Cardiac muscle cell (in vitro differentiated cells and primary cell): ENCODE measurements at regions not wholly inside any gene's neighbourhood (a gene's known extent, or its start where the extent isn't known, plus 50 kb on each side); places are given as distances from the start of the nearest gene placed in this dataset.
A peak's percentile ranks its signal among the peaks of the same experiment; 100 is the strongest.
"Not testable (repeated sequence)": the region's sequence is repeated elsewhere in the genome, so short reads cannot be mapped to it uniquely, and the experiment has no call there.

Experiments
- DNase-seq, 2 donors: peaks; one replicate each; pipeline versions ENCODE4 v3.0.0 to v3.0.0-alpha.2; 2010 to 2017; ENCODE audit warnings: low read depth in 1 of 2, low spot score in 1 of 2
- H3K27ac ChIP-seq: fragments of 200-600 bp; sonication (generic); 2 replicates; pipeline ENCODE4 v1.5.1; 2016
- H3K27me3 ChIP-seq: fragments of 200-600 bp; sonication (generic); 2 replicates; pipeline ENCODE4 v1.6.0; 2016; ENCODE audit warnings: control low read depth
- H3K36me3 ChIP-seq: fragments of 200-600 bp; sonication (generic); 2 replicates; pipeline ENCODE4 v1.5.1; 2016; ENCODE audit warnings: control low read depth
- H3K4me1 ChIP-seq: fragments of 200-600 bp; sonication (generic); 2 replicates; pipeline ENCODE4 v1.8.1; 2017; ENCODE audit warnings: low read depth, mild to moderate bottlenecking, mixed run types
- H3K4me3 ChIP-seq: fragments of 200-600 bp; sonication (generic); 2 replicates; pipeline ENCODE4 v1.5.1; 2016; ENCODE audit warnings: mild to moderate bottlenecking
- H3K9me3 ChIP-seq: fragments of 200-600 bp; sonication (generic); 2 replicates; pipeline ENCODE4 v1.5.1; 2017; ENCODE audit warnings: low read depth, mild to moderate bottlenecking, control low read depth
- CTCF ChIP-seq: IDR thresholded peaks from 2 replicates; pipeline ENCODE4 v1.5.1; 2012; ENCODE audit warnings: low read depth, mild to moderate bottlenecking, low read length

- Histone ChIP-seq H3K9me3 (no peaks in the 10 kb centered on the region), H3K4me3 (no peak overlapping the region), H3K36me3 (no peaks in the 10 kb centered on the region), H3K27me3 (no peaks in the 10 kb centered on the region), H3K4me1 (peaks cover 3% of the 10 kb centered on the region), H3K27ac (no peak overlapping the region)
- peak in 1 of 2 donors; percentile 51 for DNase-seq
- no peak for TF ChIP-seq CTCF
These were observed 73.8 kb downstream of the RRM2 start for GRCh38 chr2:10196110-10196892.

- no peaks in the 10 kb centered on the region for H3K9me3 ChIP-seq
- TF ChIP-seq CTCF = no peak
- H3K4me1 ChIP-seq = peaks cover 4% of the 10 kb centered on the region
- no peaks in the 10 kb centered on the region for H3K27me3 ChIP-seq
- H3K4me3 ChIP-seq = no peak overlapping the region
- no peak overlapping the region for H3K27ac ChIP-seq
- no peak for DNase-seq
- no peaks in the 10 kb centered on the region for H3K36me3 ChIP-seq
These were observed 74.6 kb downstream of the RRM2 start for GRCh38 chr2:10196948-10197696.

GRCh38 chr2:10197697-10198076 lies 75.1 kb downstream of the RRM2 start:
- Histone ChIP-seq H3K4me3 (no peak overlapping the region), H3K4me1 (peaks cover 4% of the 10 kb centered on the region), H3K9me3 (no peaks in the 10 kb centered on the region), H3K27me3 (no peaks in the 10 kb centered on the region), H3K36me3 (no peaks in the 10 kb centered on the region), H3K27ac (no peak overlapping the region)
- no peak for DNase-seq
- TF ChIP-seq CTCF = no peak

GRCh38 chr2:10198482-10198881 lies 75.9 kb downstream of the RRM2 start:
- not testable (repeated sequence) for H3K4me3 ChIP-seq, H3K9me3 ChIP-seq, H3K27me3 ChIP-seq, DNase-seq, H3K27ac ChIP-seq, H3K4me1 ChIP-seq, H3K36me3 ChIP-seq

- no peaks in the 10 kb centered on the region for H3K36me3 ChIP-seq
- H3K4me3 ChIP-seq = no peak overlapping the region
- H3K9me3 ChIP-seq = no peaks in the 10 kb centered on the region
- no peak for TF ChIP-seq CTCF
- H3K27me3 ChIP-seq = no peaks in the 10 kb centered on the region
- H3K27ac ChIP-seq = no peak overlapping the region
- no peak for DNase-seq
- peaks cover 4% of the 10 kb centered on the region for H3K4me1 ChIP-seq
These were observed 78.7 kb downstream of the RRM2 start for GRCh38 chr2:10201201-10201600.

- Histone ChIP-seq H3K4me3 (no peak overlapping the region), H3K4me1 (peaks cover 4% of the 10 kb centered on the region), H3K36me3 (no peaks in the 10 kb centered on the region), H3K27me3 (no peaks in the 10 kb centered on the region), H3K27ac (peak overlapping the region; percentile 35), H3K9me3 (no peaks in the 10 kb centered on the region)
- no peak for TF ChIP-seq CTCF
- DNase-seq = peak in 1 of 2 donors; percentile 67
These were observed 79.7 kb downstream of the RRM2 start for GRCh38 chr2:10202131-10202665.
